ENCODE measurements at regions not wholly inside any gene's neighbourhood (a gene's known extent, or its start where the extent isn't known, plus 50 kb on each side); places are given as distances from the start of the nearest gene placed in this dataset.

DNA sequence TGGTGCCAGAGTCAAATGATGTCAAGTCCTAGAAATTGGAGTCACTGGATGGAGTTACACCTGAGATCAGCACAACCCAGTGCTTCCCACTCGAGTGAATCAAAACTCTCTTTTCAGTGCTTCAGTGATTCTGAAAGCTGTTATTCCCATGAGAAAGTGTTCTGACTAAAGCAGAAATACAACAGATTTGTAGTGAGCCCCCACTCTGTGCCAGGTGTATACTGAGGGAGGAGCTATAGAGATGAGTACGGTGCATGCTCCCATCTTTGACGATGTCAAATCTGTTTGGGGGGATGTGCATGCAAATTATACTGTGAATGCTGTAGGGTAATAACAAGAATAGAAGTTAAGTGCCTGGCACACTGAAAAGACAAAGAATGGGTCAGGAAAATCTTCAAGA, 330.2 kb downstream of the HS3ST1 start:
- Histone ChIP-seq H3K4me3 (ENCODE audit: low read depth in 2 of 2, low read length in 1 of 2) (no peak overlapping the region), H3K9ac (no peak overlapping the region), H3K36me3 (replicated peaks in 1 of 2; ENCODE audit: control insufficient read depth in 1 of 2, insufficient read depth in 2 of 2, low read length in 1 of 2) (no peaks in the 10 kb centered on the region), H3K4me2 (no peak overlapping the region), H3F3A (replicated peaks; ENCODE audit: insufficient read depth) (no peaks in the 10 kb centered on the region), H3K9me3 (no peaks in the 10 kb centered on the region), H4K20me1 (ENCODE audit: insufficient read depth) (no peaks in the 10 kb centered on the region), H3K79me2 (ENCODE audit: insufficient read depth) (no peaks in the 10 kb centered on the region), H2AFZ (ENCODE audit: low read depth) (no peak overlapping the region), H3K9me2 (0 out of 2 replicates have a peak, but pooled peaks cover 3% of the 10 kb centered on the region), H3K4me1 (ENCODE audit: control insufficient read depth in 1 of 2, insufficient read depth in 2 of 2, low read depth in 1 of 2, low read length in 1 of 2) (no peaks in the 10 kb centered on the region), H3K27me3 (ENCODE audit: insufficient read depth) (no peaks in the 10 kb centered on the region), H3K27ac (ENCODE audit: low read depth in 2 of 2, low read length in 1 of 2) (no peak overlapping the region)
- 2% methylated on average over 3 of the region's 3 CpGs for WGBS (ENCODE audit: low lambda C conversion rate)
- POLR2A ChIA-PET = no interaction called here
- no peak for TF ChIP-seq CHD2 (IDR thresholded peaks at IDR 0.05; ENCODE audit: low read length, partially characterized antibody)
- TF ChIP-seq SMC3 (IDR thresholded peaks at IDR 0.05; ENCODE audit: low read depth, low read length) = no peak
- no peak for TF ChIP-seq JUND (IDR thresholded peaks at IDR 0.05)
- no peak for TF ChIP-seq RXRA (IDR thresholded peaks at IDR 0.05; ENCODE audit: borderline replicate concordance, low read depth)
- no peak for TF ChIP-seq RFX5 (IDR thresholded peaks at IDR 0.05; ENCODE audit: low read length)
- no peak for TF ChIP-seq TCF12 (IDR thresholded peaks at IDR 0.05)
- TF ChIP-seq TAF1 (IDR thresholded peaks at IDR 0.05; ENCODE audit: borderline replicate concordance, low read depth, low read length) = no peak
- no peak for TF ChIP-seq RCOR1 (IDR thresholded peaks at IDR 0.05; ENCODE audit: low read length)
- TF ChIP-seq NFIC (IDR thresholded peaks at IDR 0.05; ENCODE audit: borderline replicate concordance) = no peak
- DNase-seq = no peak
- CTCF ChIA-PET = no interaction called here

DNA sequence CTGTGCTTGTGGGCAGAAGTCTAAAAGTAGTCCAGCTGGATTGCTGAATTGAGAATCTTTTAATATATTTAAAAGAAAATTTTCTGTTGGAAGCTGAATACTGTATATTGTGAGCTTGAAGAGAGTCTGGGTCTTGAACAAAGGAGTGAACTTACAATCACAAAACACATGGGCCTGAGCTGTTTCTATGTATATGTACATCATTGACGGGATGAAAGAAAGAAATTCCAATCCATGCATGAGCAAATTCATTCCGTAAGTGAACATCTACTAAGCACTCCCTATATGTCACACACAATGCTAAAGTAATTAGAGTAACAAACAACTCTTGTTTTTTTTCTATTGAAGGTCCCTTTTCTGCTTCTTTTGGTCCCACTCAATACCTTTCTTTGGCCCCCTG, 331.0 kb downstream of the HS3ST1 start:
- DNase-seq = no peak
- CTCF ChIA-PET = no interaction called here

DNA sequence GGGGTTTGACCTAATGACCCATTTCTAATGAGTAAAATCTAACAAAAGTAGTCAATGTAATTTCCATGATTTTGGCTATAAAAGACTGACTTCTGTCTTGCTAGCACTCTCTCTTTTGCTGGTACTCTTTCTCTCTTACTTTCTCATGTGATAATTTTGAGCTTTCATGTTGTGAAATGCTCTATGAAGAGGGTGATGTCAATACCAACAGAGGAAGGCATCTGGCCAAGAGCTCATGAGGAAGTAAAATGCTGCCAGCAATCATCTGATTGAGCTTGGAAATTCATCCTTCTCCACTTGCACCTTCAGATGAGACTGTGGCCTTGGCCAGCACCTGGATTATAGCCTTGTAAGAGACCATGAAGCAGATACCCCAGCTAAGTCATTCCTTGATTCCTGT, 347.7 kb downstream of the HS3ST1 start:
- ChIA-PET POLR2A (no interaction called here), CTCF (no interaction called here)
- Histone ChIP-seq H4K20me1 (ENCODE audit: insufficient read depth) (no peaks in the 10 kb centered on the region), H3K4me2 (no peak overlapping the region), H3K4me1 (ENCODE audit: control insufficient read depth in 1 of 2, insufficient read depth in 2 of 2, low read depth in 1 of 2, low read length in 1 of 2) (no peaks in the 10 kb centered on the region), H3F3A (replicated peaks; ENCODE audit: insufficient read depth) (no peaks in the 10 kb centered on the region), H3K36me3 (replicated peaks in 1 of 2; ENCODE audit: control insufficient read depth in 1 of 2, insufficient read depth in 2 of 2, low read length in 1 of 2) (no peaks in the 10 kb centered on the region), H3K9me2 (no peaks in the 10 kb centered on the region), H3K9ac (no peak overlapping the region), H3K9me3 (no peaks in the 10 kb centered on the region), H3K79me2 (ENCODE audit: insufficient read depth) (no peaks in the 10 kb centered on the region), H3K27me3 (ENCODE audit: insufficient read depth) (no peaks in the 10 kb centered on the region), H3K4me3 (ENCODE audit: low read depth in 2 of 2, low read length in 1 of 2) (no peak overlapping the region), H2AFZ (ENCODE audit: low read depth) (no peak overlapping the region), H3K27ac (ENCODE audit: low read depth in 2 of 2, low read length in 1 of 2) (no peak overlapping the region)
- DNase-seq = no peak
- TF ChIP-seq, protein P1, sequence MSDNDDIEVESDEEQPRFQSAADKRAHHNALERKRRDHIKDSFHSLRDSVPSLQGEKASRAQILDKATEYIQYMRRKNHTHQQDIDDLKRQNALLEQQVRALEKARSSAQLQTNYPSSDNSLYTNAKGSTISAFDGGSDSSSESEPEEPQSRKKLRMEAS (IDR thresholded peaks at IDR 0.05; ENCODE audit: low read depth) = no peak
- TF ChIP-seq EZH2phosphoT487 (IDR thresholded peaks at IDR 0.05; ENCODE audit: borderline replicate concordance, low read depth) (no peak), JUND (IDR thresholded peaks at IDR 0.05) (no peak), NFIC (IDR thresholded peaks at IDR 0.05; ENCODE audit: borderline replicate concordance) (no peak), RFX5 (IDR thresholded peaks at IDR 0.05; ENCODE audit: low read length) (no peak), CHD2 (IDR thresholded peaks at IDR 0.05; ENCODE audit: low read length, partially characterized antibody) (no peak), GATA2 (CRISPR knock-in tag; IDR thresholded peaks at IDR 0.05) (no peak), MEF2A (IDR thresholded peaks at IDR 0.05; ENCODE audit: borderline replicate concordance, low read depth) (no peak)
- TF ChIP-seq, protein P2, sequence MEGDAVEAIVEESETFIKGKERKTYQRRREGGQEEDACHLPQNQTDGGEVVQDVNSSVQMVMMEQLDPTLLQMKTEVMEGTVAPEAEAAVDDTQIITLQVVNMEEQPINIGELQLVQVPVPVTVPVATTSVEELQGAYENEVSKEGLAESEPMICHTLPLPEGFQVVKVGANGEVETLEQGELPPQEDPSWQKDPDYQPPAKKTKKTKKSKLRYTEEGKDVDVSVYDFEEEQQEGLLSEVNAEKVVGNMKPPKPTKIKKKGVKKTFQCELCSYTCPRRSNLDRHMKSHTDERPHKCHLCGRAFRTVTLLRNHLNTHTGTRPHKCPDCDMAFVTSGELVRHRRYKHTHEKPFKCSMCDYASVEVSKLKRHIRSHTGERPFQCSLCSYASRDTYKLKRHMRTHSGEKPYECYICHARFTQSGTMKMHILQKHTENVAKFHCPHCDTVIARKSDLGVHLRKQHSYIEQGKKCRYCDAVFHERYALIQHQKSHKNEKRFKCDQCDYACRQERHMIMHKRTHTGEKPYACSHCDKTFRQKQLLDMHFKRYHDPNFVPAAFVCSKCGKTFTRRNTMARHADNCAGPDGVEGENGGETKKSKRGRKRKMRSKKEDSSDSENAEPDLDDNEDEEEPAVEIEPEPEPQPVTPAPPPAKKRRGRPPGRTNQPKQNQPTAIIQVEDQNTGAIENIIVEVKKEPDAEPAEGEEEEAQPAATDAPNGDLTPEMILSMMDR (IDR thresholded peaks at IDR 0.05) = no peak
- TF ChIP-seq, protein P3, sequence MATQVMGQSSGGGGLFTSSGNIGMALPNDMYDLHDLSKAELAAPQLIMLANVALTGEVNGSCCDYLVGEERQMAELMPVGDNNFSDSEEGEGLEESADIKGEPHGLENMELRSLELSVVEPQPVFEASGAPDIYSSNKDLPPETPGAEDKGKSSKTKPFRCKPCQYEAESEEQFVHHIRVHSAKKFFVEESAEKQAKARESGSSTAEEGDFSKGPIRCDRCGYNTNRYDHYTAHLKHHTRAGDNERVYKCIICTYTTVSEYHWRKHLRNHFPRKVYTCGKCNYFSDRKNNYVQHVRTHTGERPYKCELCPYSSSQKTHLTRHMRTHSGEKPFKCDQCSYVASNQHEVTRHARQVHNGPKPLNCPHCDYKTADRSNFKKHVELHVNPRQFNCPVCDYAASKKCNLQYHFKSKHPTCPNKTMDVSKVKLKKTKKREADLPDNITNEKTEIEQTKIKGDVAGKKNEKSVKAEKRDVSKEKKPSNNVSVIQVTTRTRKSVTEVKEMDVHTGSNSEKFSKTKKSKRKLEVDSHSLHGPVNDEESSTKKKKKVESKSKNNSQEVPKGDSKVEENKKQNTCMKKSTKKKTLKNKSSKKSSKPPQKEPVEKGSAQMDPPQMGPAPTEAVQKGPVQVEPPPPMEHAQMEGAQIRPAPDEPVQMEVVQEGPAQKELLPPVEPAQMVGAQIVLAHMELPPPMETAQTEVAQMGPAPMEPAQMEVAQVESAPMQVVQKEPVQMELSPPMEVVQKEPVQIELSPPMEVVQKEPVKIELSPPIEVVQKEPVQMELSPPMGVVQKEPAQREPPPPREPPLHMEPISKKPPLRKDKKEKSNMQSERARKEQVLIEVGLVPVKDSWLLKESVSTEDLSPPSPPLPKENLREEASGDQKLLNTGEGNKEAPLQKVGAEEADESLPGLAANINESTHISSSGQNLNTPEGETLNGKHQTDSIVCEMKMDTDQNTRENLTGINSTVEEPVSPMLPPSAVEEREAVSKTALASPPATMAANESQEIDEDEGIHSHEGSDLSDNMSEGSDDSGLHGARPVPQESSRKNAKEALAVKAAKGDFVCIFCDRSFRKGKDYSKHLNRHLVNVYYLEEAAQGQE (IDR thresholded peaks at IDR 0.05; ENCODE audit: low read depth, low read length) = no peak
- TF ChIP-seq, protein P4, sequence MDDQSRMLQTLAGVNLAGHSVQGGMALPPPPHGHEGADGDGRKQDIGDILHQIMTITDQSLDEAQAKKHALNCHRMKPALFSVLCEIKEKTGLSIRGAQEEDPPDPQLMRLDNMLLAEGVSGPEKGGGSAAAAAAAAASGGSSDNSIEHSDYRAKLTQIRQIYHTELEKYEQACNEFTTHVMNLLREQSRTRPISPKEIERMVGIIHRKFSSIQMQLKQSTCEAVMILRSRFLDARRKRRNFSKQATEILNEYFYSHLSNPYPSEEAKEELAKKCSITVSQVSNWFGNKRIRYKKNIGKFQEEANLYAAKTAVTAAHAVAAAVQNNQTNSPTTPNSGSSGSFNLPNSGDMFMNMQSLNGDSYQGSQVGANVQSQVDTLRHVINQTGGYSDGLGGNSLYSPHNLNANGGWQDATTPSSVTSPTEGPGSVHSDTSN (IDR thresholded peaks at IDR 0.05) = no peak

More for the DNA sequence above, 331.0 kb downstream of the HS3ST1 start:
- no peak overlapping the region for H3K27ac ChIP-seq (ENCODE audit: low read depth in 2 of 2, low read length in 1 of 2)
- H3K27me3 ChIP-seq (ENCODE audit: insufficient read depth) = no peaks in the 10 kb centered on the region
- H3K79me2 ChIP-seq (ENCODE audit: insufficient read depth) = no peaks in the 10 kb centered on the region
- no peaks in the 10 kb centered on the region for H3K4me1 ChIP-seq (ENCODE audit: control insufficient read depth in 1 of 2, insufficient read depth in 2 of 2, low read depth in 1 of 2, low read length in 1 of 2)
- H2AFZ ChIP-seq (ENCODE audit: low read depth) = no peak overlapping the region
- H3K4me3 ChIP-seq (ENCODE audit: low read depth in 2 of 2, low read length in 1 of 2) = no peak overlapping the region
- POLR2A ChIA-PET = no interaction called here
- TF ChIP-seq YY1 (IDR thresholded peaks at IDR 0.05; ENCODE audit: low read depth) (no peak), RXRA (IDR thresholded peaks at IDR 0.05; ENCODE audit: borderline replicate concordance, low read depth) (no peak), NRF1 (IDR thresholded peaks at IDR 0.05; ENCODE audit: low read depth, low read length) (no peak), POLR2AphosphoS5 (IDR thresholded peaks at IDR 0.05; ENCODE audit: low read depth, low read length) (no peak)
- no peaks in the 10 kb centered on the region for H3F3A ChIP-seq (replicated peaks; ENCODE audit: insufficient read depth)
- H3K36me3 ChIP-seq (replicated peaks in 1 of 2; ENCODE audit: control insufficient read depth in 1 of 2, insufficient read depth in 2 of 2, low read length in 1 of 2) = no peaks in the 10 kb centered on the region
- 0 out of 2 replicates have a peak, but pooled peaks cover 3% of the 10 kb centered on the region for H3K9me2 ChIP-seq
- H3K9ac ChIP-seq = no peak overlapping the region
- WGBS (ENCODE audit: low lambda C conversion rate) = 0% methylated on average over 2 of the region's 2 CpGs
- H4K20me1 ChIP-seq (ENCODE audit: insufficient read depth) = no peaks in the 10 kb centered on the region
- H3K4me2 ChIP-seq = no peak overlapping the region
- H3K9me3 ChIP-seq = no peaks in the 10 kb centered on the region

Measured in SK-N-SH (cell line).